DND-41 (cell line): ENCODE measurements at regions not wholly inside any gene's neighbourhood (a gene's known extent, or its start where the extent isn't known, plus 50 kb on each side); places are given as distances from the start of the nearest gene placed in this dataset.

ENCODE experiments used
- ATAC-seq: fragments of 200-7000 bp; cut with Tn5 transposase; 3 replicates; pipeline ENCODE4 v1.9.1; 2021; ENCODE audit warnings: low read depth; ENCODE audit not compliant: insufficient read depth
- DNase-seq: peaks from one replicate; pipeline ENCODE4 v3.0.0-alpha.2; 2020
- H2AFZ ChIP-seq: 2 replicates; pipeline ENCODE4 v1.6.0; 2012; ENCODE audit warnings: low read depth, low read length
- H3K27ac ChIP-seq: 2 replicates; pipeline ENCODE4 v1.5.1; 2012; ENCODE audit warnings: low read length, inconsistent platforms
- H3K27me3 ChIP-seq: fragments of 200-600 bp; sonication (generic); 2 replicates; pipeline ENCODE4 v1.6.0; 2012; ENCODE audit warnings: low read length, mild to moderate bottlenecking, inconsistent platforms; ENCODE audit not compliant: insufficient read depth, poor library complexity
- H3K36me3 ChIP-seq: 2 replicates; pipeline ENCODE4 v1.5.1; 2012; ENCODE audit warnings: low read length, inconsistent platforms; ENCODE audit not compliant: insufficient read depth
- H3K4me1 ChIP-seq: 2 replicates; pipeline ENCODE4 v1.5.1; 2012; ENCODE audit warnings: mild to moderate bottlenecking, low read length; ENCODE audit not compliant: insufficient read depth
- H3K4me2 ChIP-seq: 2 replicates; pipeline ENCODE4 v1.6.0; 2012; ENCODE audit warnings: mild to moderate bottlenecking, moderate library complexity, low read length, inconsistent platforms; ENCODE audit not compliant: insufficient read depth
- H3K4me3 ChIP-seq, 2 experiments: fragments of 200-600 bp in 1 of 2; shearing (Covaris generic) in 1 of 2; 2 replicates each; pipeline ENCODE4 v1.5.1; 2012 to 2016; ENCODE audit warnings: inconsistent platforms in 2 of 2, low read length in 2 of 2, mild to moderate bottlenecking in 2 of 2, low read depth in 1 of 2, moderate library complexity in 1 of 2
- H3K79me2 ChIP-seq: 2 replicates; pipeline ENCODE4 v1.6.0; 2012; ENCODE audit warnings: low read length, inconsistent platforms; ENCODE audit not compliant: insufficient read depth
- H3K9ac ChIP-seq: 2 replicates; pipeline ENCODE4 v1.6.0; 2012; ENCODE audit warnings: low read depth, mild to moderate bottlenecking, inconsistent platforms, low read length, moderate library complexity
- H3K9me3 ChIP-seq: 2 replicates; pipeline ENCODE4 v1.5.1; 2012; ENCODE audit warnings: low read length, moderate library complexity, mild to moderate bottlenecking, inconsistent platforms; ENCODE audit not compliant: insufficient read depth, severe bottlenecking
- H4K20me1 ChIP-seq: 2 replicates; pipeline ENCODE4 v1.6.0; 2012; ENCODE audit warnings: low read length; ENCODE audit not compliant: insufficient read depth
- CTCF ChIP-seq: IDR thresholded peaks from 2 replicates; pipeline ENCODE4 v1.5.1; 2012; ENCODE audit warnings: borderline replicate concordance, low read length, moderate library complexity, mild to moderate bottlenecking; ENCODE audit not compliant: poor library complexity, severe bottlenecking; ENCODE audit errors: extremely low read depth
- EZH2 ChIP-seq: IDR thresholded peaks from 3 replicates; pipeline ENCODE4 v1.6.1; 2012; ENCODE audit warnings: borderline replicate concordance, low read depth, mild to moderate bottlenecking, moderate library complexity, low read length, inconsistent platforms; ENCODE audit not compliant: severe bottlenecking

DNA sequence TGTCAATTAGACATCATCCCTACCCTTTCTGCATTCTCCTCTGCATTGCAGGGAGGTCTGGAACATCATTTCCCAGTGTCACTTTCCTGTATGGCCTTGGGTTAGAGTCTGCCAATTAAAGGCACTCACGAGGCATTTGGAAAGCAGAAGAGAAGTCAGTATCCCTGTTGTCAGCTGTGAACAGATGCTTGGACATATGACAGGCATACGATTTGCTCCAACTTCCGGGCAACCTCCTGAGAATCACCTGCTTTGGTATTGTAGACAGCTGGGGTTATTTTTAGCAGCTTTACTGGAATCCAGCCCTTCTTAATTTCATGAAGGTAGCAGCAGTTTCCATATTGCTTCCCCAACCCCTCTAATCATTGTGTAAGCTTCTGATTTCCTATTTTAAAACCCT lies 88.7 kb upstream of the DHRS4 start:
- no peak for TF ChIP-seq CTCF
- no peak for TF ChIP-seq EZH2

DNA sequence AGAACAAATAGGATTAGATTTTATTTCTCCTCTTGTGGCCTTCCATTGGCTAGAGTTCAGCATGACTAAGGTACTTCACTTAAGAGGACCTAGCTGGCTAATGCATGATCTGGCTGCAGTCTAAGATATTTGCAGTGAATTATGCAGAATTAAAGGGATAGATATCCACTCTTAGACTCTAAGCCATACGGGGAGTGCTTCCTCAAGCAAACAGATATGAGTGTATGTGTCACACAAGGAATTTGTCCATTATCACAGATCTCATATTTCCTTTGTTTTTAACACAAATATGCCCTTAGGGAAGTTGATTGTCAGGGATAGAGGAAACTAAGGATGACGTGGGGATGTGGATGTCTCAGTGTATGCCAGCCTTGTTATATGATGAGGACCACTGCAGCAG lies 88.1 kb upstream of the DHRS4 start:
- Histone ChIP-seq H2AFZ (no peak overlapping the region), H3K36me3 (no peaks in the 10 kb centered on the region), H3K4me2 (no peak overlapping the region), H3K9me3 (no peaks in the 10 kb centered on the region), H3K79me2 (no peaks in the 10 kb centered on the region), H3K4me3 (no peak overlapping the region), H3K27me3 (peaks cover 6% of the 10 kb centered on the region), H3K4me1 (no peaks in the 10 kb centered on the region), H3K27ac (no peak overlapping the region), H3K9ac (no peak overlapping the region), H4K20me1 (no peaks in the 10 kb centered on the region)
- no peak for ATAC-seq
- no peak for TF ChIP-seq EZH2
- TF ChIP-seq CTCF, result no peak
- DNase-seq, result no peak

More for the DNA sequence above, 88.7 kb upstream of the DHRS4 start:
- no peak for ATAC-seq
- Histone ChIP-seq H3K4me3 (no peak overlapping the region), H3K27me3 (peaks cover 6% of the 10 kb centered on the region), H3K9ac (no peak overlapping the region), H4K20me1 (no peaks in the 10 kb centered on the region), H3K4me1 (no peaks in the 10 kb centered on the region), H3K4me2 (no peak overlapping the region), H3K27ac (no peak overlapping the region), H3K36me3 (no peaks in the 10 kb centered on the region), H3K79me2 (no peaks in the 10 kb centered on the region), H3K9me3 (no peaks in the 10 kb centered on the region), H2AFZ (no peak overlapping the region)
- DNase-seq, result no peak

DNA sequence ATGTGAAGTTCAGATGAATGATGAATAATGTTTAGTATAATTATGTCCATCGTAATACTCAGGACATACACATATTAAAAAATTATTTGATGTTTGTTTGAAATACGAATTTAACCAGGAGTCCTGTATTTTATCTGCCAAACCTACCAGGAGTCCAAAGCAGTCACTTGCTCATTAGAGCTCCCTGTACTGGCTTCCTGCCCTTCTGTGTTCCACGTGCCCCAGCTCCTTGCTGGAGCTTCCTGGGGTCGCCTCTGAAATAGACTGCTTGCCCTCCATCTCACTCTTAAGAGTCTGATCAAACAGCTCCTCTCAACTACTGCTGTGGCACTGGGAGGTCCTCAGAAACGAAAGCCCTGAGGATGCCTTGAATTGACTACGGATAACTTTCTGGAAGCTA lies 87.3 kb upstream of the DHRS4 start:
- Histone ChIP-seq H3K9ac (no peak overlapping the region), H2AFZ (no peak overlapping the region), H3K4me1 (no peaks in the 10 kb centered on the region), H3K27me3 (peaks cover 6% of the 10 kb centered on the region), H3K27ac (no peak overlapping the region), H3K4me2 (no peak overlapping the region), H4K20me1 (no peaks in the 10 kb centered on the region), H3K36me3 (no peaks in the 10 kb centered on the region), H3K4me3 (no peak overlapping the region), H3K79me2 (no peaks in the 10 kb centered on the region), H3K9me3 (no peaks in the 10 kb centered on the region)
- TF ChIP-seq CTCF (no peak), EZH2 (no peak)
- ATAC-seq, result no peak
- DNase-seq, result no peak
